ENCODE measurements at regions not wholly inside any gene's neighbourhood (a gene's known extent, or its start where the extent isn't known, plus 50 kb on each side); places are given as distances from the start of the nearest gene placed in this dataset.

GRCh38 chr6:125597411-125598253, 151.8 kb upstream of the HEY2 start:
- Histone ChIP-seq H3K9ac (replicated peaks in 1 of 4; ENCODE audit: extremely low read depth in 1 of 4, low read depth in 3 of 4, low read length in 3 of 4) (no peak overlapping the region), H2BK120ac (replicated peaks; ENCODE audit: low read depth, low read length) (no peak overlapping the region), H4K91ac (replicated peaks; ENCODE audit: insufficient read length, low read length) (no peak overlapping the region), H4K5ac (ENCODE audit: insufficient read length, low read depth, low read length) (no peak overlapping the region), H3K4me3 (ENCODE audit: extremely low read depth in 1 of 4, insufficient read depth in 2 of 4, low read depth in 3 of 4, low read length in 4 of 4) (no peak overlapping the region), H3K23me2 (ENCODE audit: low read depth, low read length) (no peaks in the 10 kb centered on the region), H3K36me3 (ENCODE audit: control insufficient read depth in 2 of 4, insufficient read depth in 4 of 4, low read length in 3 of 4) (no peaks in the 10 kb centered on the region), H2BK5ac (ENCODE audit: low read depth, low read length) (no peak overlapping the region), H3K23ac (ENCODE audit: insufficient read length) (no peak overlapping the region), H4K8ac (ENCODE audit: extremely low read depth, insufficient read depth, low read length) (no peak overlapping the region), H3K14ac (ENCODE audit: insufficient read length) (no peak overlapping the region), H4K20me1 (replicated peaks in 1 of 2; ENCODE audit: control insufficient read depth in 1 of 2, insufficient read depth in 2 of 2, low read length in 2 of 2) (no peaks in the 10 kb centered on the region), H3K18ac (ENCODE audit: extremely low read depth, low read length) (no peak overlapping the region), H3K56ac (replicated peaks; ENCODE audit: insufficient read length, low read depth, low read length) (no peak overlapping the region), H3K4me2 (ENCODE audit: insufficient read depth in 1 of 2, low read depth in 2 of 2, low read length in 2 of 2) (no peak overlapping the region), H2AK5ac (ENCODE audit: low read depth, low read length) (no peak overlapping the region), H3K27me3 (replicated peaks in 1 of 4; ENCODE audit: control insufficient read depth in 3 of 4, extremely low read depth in 1 of 4, insufficient read depth in 3 of 4, low read length in 3 of 4) (no peaks in the 10 kb centered on the region), H2BK20ac (ENCODE audit: low read length) (no peak overlapping the region), H2BK12ac (ENCODE audit: low read depth, low read length) (no peak overlapping the region), H3K27ac (ENCODE audit: low read depth, low read length) (no peak overlapping the region), H3K79me2 (ENCODE audit: control insufficient read depth in 1 of 2, insufficient read depth in 2 of 2, low read length in 2 of 2) (no peaks in the 10 kb centered on the region), H3K79me1 (ENCODE audit: low read depth, low read length) (no peaks in the 10 kb centered on the region), H3K4me1 (replicated peaks in 1 of 4; ENCODE audit: control insufficient read depth in 3 of 4, insufficient read depth in 4 of 4, low read length in 3 of 4) (peaks cover 0 to 4% (median 1%) of the 10 kb centered on the region in 4 experiments; a peak in 2 of 7 replicates), H3K9me3 (ENCODE audit: insufficient read depth in 2 of 2, low read depth in 1 of 2, low read length in 1 of 2) (no peaks in the 10 kb centered on the region), H2AFZ (ENCODE audit: low read length) (no peak overlapping the region), H3K4ac (replicated peaks; ENCODE audit: insufficient read length, low read depth, low read length) (no peak overlapping the region), H2BK15ac (ENCODE audit: low read length) (no peak overlapping the region)
- WGBS, 2 experiments (ENCODE audit: extremely low coverage in 1 of 2, insufficient coverage in 1 of 2, insufficient read length in 1 of 2, insufficient replicate concordance in 2 of 2, low coverage in 1 of 2, low lambda C conversion rate in 2 of 2, missing lambda C conversion rate in 1 of 2): 88% methylated on average over 7 of the region's 7 CpGs; no CpG with 5 or more reads in 1 of the 2 experiments
- no peak for FAIRE-seq
- no peak for DNase-seq (ENCODE audit: low read depth in 1 of 2, low spot score in 2 of 2)
- ChIA-PET POLR2A (ENCODE audit: partially characterized antibody) (no interaction called here), CTCF (ENCODE audit: partially characterized antibody) (interaction anchor here (0.9 to 1.5 kb wide), 5 partner anchors 25 to 284 kb away, joined by 3 to 4 read pairs (median 3); no protein-coding TSS in a partner anchor)
- TF ChIP-seq ATF2 (IDR thresholded peaks at IDR 0.05; ENCODE audit: low read length) (no peak), FOSL1 (IDR thresholded peaks at IDR 0.05; ENCODE audit: insufficient read depth, low read depth, low read length) (no peak), TBP (IDR thresholded peaks at IDR 0.05; ENCODE audit: low read depth, low read length) (no peak), POU5F1 (IDR thresholded peaks at IDR 0.05; ENCODE audit: low read depth, low read length) (no peak), HDAC2 (IDR thresholded peaks at IDR 0.05; ENCODE audit: borderline replicate concordance in 1 of 2, low read depth in 2 of 2, low read length in 2 of 2) (no peak), CTCF (IDR thresholded peaks at IDR 0.05; ENCODE audit: control extremely low read depth in 1 of 3, insufficient read depth in 1 of 3, low read depth in 1 of 3, low read length in 3 of 3) (no peak), CTBP2 (IDR thresholded peaks at IDR 0.05; ENCODE audit: borderline replicate concordance, insufficient read depth, insufficient read length, low read length) (no peak)

Data from H1 (cell line).